NCI-H82 treated with DMSO at 0.1 percent for 48 hours (cell line): ENCODE measurements at regions not wholly inside any gene's neighbourhood (a gene's known extent, or its start where the extent isn't known, plus 50 kb on each side); places are given as distances from the start of the nearest gene placed in this dataset.
A peak's percentile ranks its signal among the peaks of the same experiment; 100 is the strongest.
"Not testable (repeated sequence)": the region's sequence is repeated elsewhere in the genome, so short reads cannot be mapped to it uniquely, and the experiment has no call there.

Experiments used
- DNase-seq: peaks from one replicate; lab custom pipeline; 2025; ENCODE audit not compliant: unreplicated experiment; lab: John Stamatoyannopoulos, UW

GRCh38 chrX:128653524-128654060 is 601.4 kb upstream of the ACTRT1 start:
- DNase-seq, result peak; percentile 13

- DNase-seq, result no peak
Measured at GRCh38 chrX:128650326-128650725, 598.1 kb upstream of the ACTRT1 start.

- no peak for DNase-seq
Measured at GRCh38 chrX:128634754-128635153, 582.6 kb upstream of the ACTRT1 start.

DNA sequence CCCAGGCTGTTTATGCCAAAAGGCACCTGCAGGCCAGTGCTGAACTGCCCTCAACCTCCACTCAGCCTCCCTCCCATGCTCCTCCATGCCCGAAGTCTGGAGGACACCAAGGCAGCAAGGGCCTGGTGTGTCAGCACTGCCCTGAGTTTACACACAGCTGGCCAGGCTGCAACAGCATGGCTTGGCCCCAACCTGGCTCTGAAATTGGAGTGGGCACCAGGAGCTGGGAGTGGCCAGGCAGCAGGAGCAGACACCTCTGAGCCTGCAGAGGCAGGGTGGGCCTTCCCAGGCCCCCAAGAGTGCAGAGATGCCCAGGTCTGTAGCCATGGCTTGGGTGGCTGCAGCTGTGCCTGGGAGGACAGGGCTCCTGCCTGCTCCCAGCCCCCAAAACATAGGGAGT is 571.2 kb upstream of the ACTRT1 start:
- DNase-seq, result no peak

DNA sequence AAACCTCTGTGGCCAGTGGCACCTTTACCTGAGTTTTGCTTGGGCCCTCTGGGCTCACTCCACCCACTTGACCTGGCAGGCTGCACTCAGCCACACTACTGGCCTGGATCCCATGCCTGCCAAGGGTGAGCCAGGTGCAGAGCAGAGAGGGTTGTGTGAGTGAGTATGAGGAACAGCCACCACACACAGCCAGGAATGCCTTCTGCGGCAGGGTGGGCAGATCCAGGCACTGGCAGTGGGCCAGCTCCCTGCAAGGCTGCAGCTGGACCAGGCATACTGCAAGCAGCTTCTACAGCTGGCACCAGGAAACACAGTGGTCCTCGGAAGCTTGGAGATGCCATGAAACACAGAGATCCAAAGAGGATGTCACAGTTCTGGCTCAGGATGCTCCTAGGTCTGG is 570.1 kb upstream of the ACTRT1 start:
- DNase-seq, result no peak

DNA sequence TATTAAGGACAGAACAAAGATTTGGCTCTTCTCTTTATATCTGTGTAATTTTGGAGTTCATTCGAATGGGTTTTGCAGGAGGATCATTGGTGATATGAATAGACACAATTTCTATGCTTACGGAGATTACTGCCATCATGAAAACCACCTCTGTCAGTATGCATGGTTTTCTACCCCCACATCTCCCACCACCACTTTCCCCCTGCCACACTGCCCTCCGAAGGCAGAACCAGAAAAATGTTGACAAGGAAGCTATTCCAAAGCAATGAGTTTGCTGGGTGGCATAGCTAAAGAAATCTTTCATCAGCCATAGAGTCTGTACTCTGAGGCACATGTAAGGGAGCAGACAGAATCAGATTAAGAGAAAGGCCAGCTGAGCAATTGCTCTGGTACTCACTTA is 567.3 kb upstream of the ACTRT1 start:
- DNase-seq, result no peak

DNA sequence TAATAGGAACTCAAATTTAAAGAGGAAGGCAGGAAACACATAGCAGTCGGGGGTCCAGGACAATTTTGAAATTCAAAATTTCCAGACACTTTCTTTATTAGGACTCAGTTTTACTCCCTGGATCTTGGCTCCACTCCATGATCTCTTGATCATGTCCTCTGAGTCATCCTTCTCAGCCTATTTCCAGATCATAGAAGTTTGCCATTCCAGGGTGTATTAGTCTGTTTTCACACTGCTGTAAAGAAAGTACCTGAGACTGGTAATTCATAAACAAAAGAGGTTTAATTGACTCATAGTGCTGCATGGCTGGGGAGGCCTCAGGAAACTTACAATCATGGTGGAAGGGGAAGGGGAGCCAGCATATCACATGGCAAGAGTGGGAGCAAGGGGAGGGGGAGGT is 564.7 kb upstream of the ACTRT1 start:
- DNase-seq, result no peak

- DNase-seq, result not testable (repeated sequence)
Measured at GRCh38 chrX:128606817-128607216, 554.6 kb upstream of the ACTRT1 start.

- not testable (repeated sequence) for DNase-seq
Measured at GRCh38 chrX:128606357-128606756, 554.2 kb upstream of the ACTRT1 start.

- DNase-seq, result no peak
Measured at GRCh38 chrX:128601706-128602105, 549.5 kb upstream of the ACTRT1 start.

DNA sequence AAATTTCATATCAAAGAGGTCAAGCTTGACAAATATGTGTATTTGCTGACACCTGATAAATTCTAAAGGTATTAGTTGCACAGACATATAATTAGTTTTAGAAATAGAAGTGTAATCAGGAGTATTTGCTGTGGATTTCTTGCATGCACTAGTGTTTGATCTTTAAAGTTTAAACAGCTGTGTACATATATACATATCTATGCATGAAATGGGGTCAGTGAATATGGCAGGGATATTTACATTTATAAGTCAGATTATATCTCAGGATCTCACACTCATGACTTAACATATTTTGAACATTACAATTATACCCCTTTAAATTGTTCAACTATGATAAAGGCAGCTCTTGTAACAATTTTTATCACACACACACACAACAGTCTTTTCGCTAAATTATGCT is 547.4 kb upstream of the ACTRT1 start:
- DNase-seq, result no peak

GRCh38 chrX:128582036-128582435 is 529.8 kb upstream of the ACTRT1 start:
- DNase-seq, result no peak

- DNase-seq, result no peak
Measured at GRCh38 chrX:128581615-128582014, 529.4 kb upstream of the ACTRT1 start.

DNA sequence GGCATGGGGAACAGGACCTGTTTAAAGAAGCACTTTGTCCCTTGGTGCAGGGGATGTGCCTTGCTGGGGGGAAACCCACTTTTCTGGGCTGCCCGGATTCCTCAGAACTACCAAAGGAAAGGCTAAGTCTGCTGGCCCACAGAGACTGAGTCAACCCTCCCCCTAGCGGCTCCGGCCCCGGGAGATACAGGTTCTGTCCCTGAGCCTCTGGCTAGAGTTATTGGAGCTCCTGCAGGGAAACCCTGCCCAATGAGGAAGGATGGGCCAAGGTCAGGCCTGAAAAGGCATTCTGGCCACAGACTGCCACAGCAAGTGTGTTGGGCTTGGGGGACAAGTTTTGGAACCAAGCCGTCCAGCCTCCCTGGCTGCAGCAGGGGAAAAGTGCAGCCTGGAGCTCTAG is 490.9 kb upstream of the ACTRT1 start:
- no peak for DNase-seq

GRCh38 chrX:128518508-128518907 is 466.3 kb upstream of the ACTRT1 start:
- no peak for DNase-seq

- DNase-seq, result no peak
Measured at GRCh38 chrX:128517691-128518090, 465.5 kb upstream of the ACTRT1 start.

GRCh38 chrX:128504496-128504895 is 452.3 kb upstream of the ACTRT1 start:
- no peak for DNase-seq

GRCh38 chrX:128464116-128464515 is 411.9 kb upstream of the ACTRT1 start:
- DNase-seq, result no peak

GRCh38 chrX:128460835-128461234 is 408.6 kb upstream of the ACTRT1 start:
- peak; percentile 59 for DNase-seq

DNA sequence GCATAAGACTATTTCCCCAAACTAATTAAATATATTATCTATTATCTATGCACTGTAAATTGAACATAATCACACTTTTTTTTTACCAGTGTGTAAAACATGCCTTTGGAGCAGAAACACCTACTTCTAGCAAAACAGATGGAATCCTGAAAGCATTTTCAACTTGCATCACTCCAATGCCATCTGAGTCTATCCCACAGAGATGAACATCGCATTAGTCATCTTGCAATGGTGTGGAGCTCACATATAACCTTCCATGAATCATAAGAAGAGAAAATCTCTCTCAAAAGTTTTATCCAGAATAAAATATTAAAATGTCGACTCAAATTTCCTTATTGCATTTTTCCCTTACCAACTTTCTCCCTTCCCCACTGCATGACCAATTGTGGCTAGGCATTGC is 406.7 kb upstream of the ACTRT1 start:
- DNase-seq, result no peak

DNA sequence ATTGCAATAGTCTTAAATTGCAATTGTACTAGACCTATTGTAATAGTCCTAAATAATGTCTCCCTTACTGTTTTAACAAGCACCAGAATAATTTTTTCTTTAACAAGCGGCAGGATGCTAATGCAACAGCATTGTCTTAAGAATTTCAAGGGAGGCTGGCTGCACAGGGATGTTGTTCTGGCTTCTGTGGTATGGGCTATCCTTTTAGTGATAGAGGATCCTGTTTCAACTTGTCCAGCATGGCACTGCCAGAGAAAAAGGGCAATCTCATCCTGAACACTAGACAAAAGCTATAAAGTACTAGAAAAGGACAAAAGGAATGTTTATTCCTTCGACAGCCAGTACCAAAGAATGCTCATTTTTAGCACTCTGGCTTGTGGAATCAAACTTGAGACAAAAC is 405.5 kb upstream of the ACTRT1 start:
- DNase-seq, result no peak

GRCh38 chrX:128439159-128439558 is 387.0 kb upstream of the ACTRT1 start:
- DNase-seq, result no peak

DNA sequence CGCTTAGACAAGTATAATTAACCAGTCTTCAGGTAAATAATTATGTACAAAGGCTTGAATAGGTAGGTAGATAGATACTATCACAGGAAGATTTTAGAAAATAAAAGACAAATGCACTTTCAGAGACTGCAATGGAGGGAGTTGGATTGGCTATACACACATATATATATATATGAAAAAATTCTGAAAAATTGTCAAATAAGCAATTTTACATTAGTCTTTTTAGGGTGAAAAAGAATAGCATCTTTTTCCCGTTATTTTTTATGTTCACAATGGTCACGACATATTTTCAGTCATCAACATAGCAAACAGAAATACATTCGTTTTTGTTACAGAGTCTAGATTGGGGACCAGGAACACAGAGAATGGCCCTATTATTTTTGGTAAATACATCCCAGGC is 385.9 kb upstream of the ACTRT1 start:
- DNase-seq, result no peak
